Common myeloid progenitor, CD34-positive (primary cell): ENCODE measurements at regions not wholly inside any gene's neighbourhood (a gene's known extent, or its start where the extent isn't known, plus 50 kb on each side); places are given as distances from the start of the nearest gene placed in this dataset.

ENCODE experiments used
- CTCF ChIA-PET: fragments of 350-600 bp; sonication (Branson Sonifier 250); formaldehyde crosslinking; loops from one replicate; lab custom pipeline; 2021; ENCODE audit warnings: antibody characterized with exemption; lab: Charles Lee
- POLR2A ChIA-PET: fragments of 350-600 bp; sonication (Branson Sonifier 250); formaldehyde crosslinking; loops from one replicate; lab custom pipeline; 2021; ENCODE audit warnings: antibody characterized with exemption; lab: Charles Lee
- DNase-seq, 3 donors: peaks; one replicate each; pipeline versions ENCODE4 v3.0.0 to v3.0.0-alpha.2; 2013
- H3K27ac ChIP-seq, 2 experiments: 1 replicate in 1 of 2; 2 replicates in 1 of 2; pipeline ENCODE4 v1.7.0; 2013; ENCODE audit warnings: inconsistent platforms in 2 of 2, low read length in 2 of 2, mild to moderate bottlenecking in 2 of 2, low read depth in 1 of 2, moderate library complexity in 1 of 2; ENCODE audit not compliant: severe bottlenecking in 2 of 2, insufficient read depth in 1 of 2, poor library complexity in 1 of 2
- H3K27me3 ChIP-seq, 5 experiments: replicated peaks in 2 of 5; 1 replicate in 3 of 5; 2 replicates in 2 of 5; pipeline versions ENCODE4 v1.6.1 to v1.7.0; 2013; ENCODE audit warnings: low read length in 4 of 5, mild to moderate bottlenecking in 2 of 5, moderate library complexity in 2 of 5, inconsistent platforms in 1 of 5; ENCODE audit not compliant: insufficient read depth in 5 of 5, control insufficient read depth in 4 of 5
- H3K36me3 ChIP-seq, 4 experiments: 1 replicate in 2 of 4; 2 replicates in 2 of 4; pipeline versions ENCODE4 v1.6.1 to v1.7.0; 2013; ENCODE audit warnings: low read length in 3 of 4, control low read depth in 1 of 4, mild to moderate bottlenecking in 1 of 4; ENCODE audit not compliant: control insufficient read depth in 4 of 4, insufficient read depth in 4 of 4
- H3K4me1 ChIP-seq, 4 experiments: 1 replicate in 3 of 4; 2 replicates in 1 of 4; pipeline versions ENCODE4 v1.6.1 to v1.7.1; 2013; ENCODE audit warnings: low read length in 3 of 4, mild to moderate bottlenecking in 3 of 4, control low read depth in 1 of 4, inconsistent platforms in 1 of 4, moderate library complexity in 1 of 4; ENCODE audit not compliant: control insufficient read depth in 4 of 4, insufficient read depth in 4 of 4; ENCODE audit errors: control extremely low read depth in 1 of 4
- H3K4me3 ChIP-seq, 7 experiments: 1 replicate in 4 of 7; 2 replicates in 3 of 7; pipeline versions ENCODE4 v1.5.1 to v1.7.0; 2013; ENCODE audit warnings: mild to moderate bottlenecking in 7 of 7, low read length in 6 of 7, moderate library complexity in 6 of 7, inconsistent platforms in 2 of 7, low read depth in 2 of 7, control low read depth in 1 of 7; ENCODE audit not compliant: insufficient read depth in 4 of 7, control insufficient read depth in 1 of 7; ENCODE audit errors: extremely low read depth in 1 of 7
- H3K9me3 ChIP-seq, 5 experiments: 1 replicate in 4 of 5; 2 replicates in 1 of 5; pipeline versions ENCODE4 v1.6.1 to v1.7.1; 2013; ENCODE audit warnings: low read length in 4 of 5, mild to moderate bottlenecking in 2 of 5, inconsistent platforms in 1 of 5, low read depth in 1 of 5, moderate library complexity in 1 of 5; ENCODE audit not compliant: control insufficient read depth in 4 of 5, insufficient read depth in 2 of 5; ENCODE audit errors: control extremely low read depth in 1 of 5
- WGBS: methylation state at CpG from one replicate; pipeline ENCODE4 v1.1.5; 2013; ENCODE audit not compliant: insufficient coverage; 5-methylcytosine and 5-hydroxymethylcytosine counted together

- no peaks in the 10 kb centered on the region for H3K9me3 ChIP-seq
- WGBS, result 78% methylated on average over 5 of the region's 5 CpGs
- POLR2A ChIA-PET, result no interaction called here
- no peaks in the 10 kb centered on the region for H3K27me3 ChIP-seq
- no peak overlapping the region for H3K27ac ChIP-seq
- no peaks in the 10 kb centered on the region for H3K36me3 ChIP-seq
- no peak for DNase-seq
- CTCF ChIA-PET, result no interaction called here
- H3K4me1 ChIP-seq, result no peaks in the 10 kb centered on the region
- H3K4me3 ChIP-seq, result no peak overlapping the region
Observed at GRCh38 chr3:87575550-87575949, 299.2 kb upstream of the POU1F1 start.

- Histone ChIP-seq H3K36me3 (no peaks in the 10 kb centered on the region), H3K27ac (no peak overlapping the region), H3K4me1 (no peaks in the 10 kb centered on the region), H3K4me3 (no peak overlapping the region), H3K9me3 (no peaks in the 10 kb centered on the region), H3K27me3 (no peaks in the 10 kb centered on the region)
- CTCF ChIA-PET, result no interaction called here
- POLR2A ChIA-PET, result no interaction called here
- 100% methylated on average over 2 of the region's 5 CpGs for WGBS
- DNase-seq, result no peak
Observed at GRCh38 chr3:87568331-87568730, 291.9 kb upstream of the POU1F1 start.

- H3K27ac ChIP-seq, result no peak overlapping the region
- H3K9me3 ChIP-seq, result no peaks in the 10 kb centered on the region
- H3K27me3 ChIP-seq, result no peaks in the 10 kb centered on the region
- H3K36me3 ChIP-seq, result no peaks in the 10 kb centered on the region
- ChIA-PET CTCF (no interaction called here), POLR2A (no interaction called here)
- no peak for DNase-seq
- no peak overlapping the region for H3K4me3 ChIP-seq
- WGBS, result no CpG with 5 or more reads among the region's 1 CpG
- H3K4me1 ChIP-seq, result no peaks in the 10 kb centered on the region
Observed at GRCh38 chr3:87564438-87564837, 288.1 kb upstream of the POU1F1 start.

GRCh38 chr3:87563712-87564111 is 287.3 kb upstream of the POU1F1 start:
- Histone ChIP-seq H3K4me3 (no peak overlapping the region), H3K27me3 (no peaks in the 10 kb centered on the region), H3K36me3 (no peaks in the 10 kb centered on the region), H3K27ac (no peak overlapping the region), H3K4me1 (no peaks in the 10 kb centered on the region), H3K9me3 (no peaks in the 10 kb centered on the region)
- DNase-seq, result no peak
- CTCF ChIA-PET, result no interaction called here
- POLR2A ChIA-PET, result no interaction called here
- WGBS, result no CpG with 5 or more reads among the region's 4 CpGs

- WGBS, result 80% methylated on average over 1 of the region's 3 CpGs
- CTCF ChIA-PET, result no interaction called here
Observed at GRCh38 chr3:87558492-87558891, 282.1 kb upstream of the POU1F1 start.

GRCh38 chr3:87555290-87555689 is 278.9 kb upstream of the POU1F1 start:
- DNase-seq, result no peak
- ChIA-PET CTCF (no interaction called here), POLR2A (no interaction called here)
- WGBS, result no CpG with 5 or more reads among the region's 1 CpG
- Histone ChIP-seq H3K4me3 (no peak overlapping the region), H3K4me1 (no peaks in the 10 kb centered on the region), H3K27me3 (no peaks in the 10 kb centered on the region), H3K9me3 (no peaks in the 10 kb centered on the region), H3K36me3 (no peaks in the 10 kb centered on the region), H3K27ac (no peak overlapping the region)

More at GRCh38 chr3:87558492-87558891, 282.1 kb upstream of the POU1F1 start:
- Histone ChIP-seq H3K4me1 (no peaks in the 10 kb centered on the region), H3K36me3 (no peaks in the 10 kb centered on the region), H3K27me3 (no peaks in the 10 kb centered on the region), H3K27ac (no peak overlapping the region), H3K9me3 (no peaks in the 10 kb centered on the region), H3K4me3 (no peak overlapping the region)
- POLR2A ChIA-PET, result no interaction called here
- DNase-seq, result no peak

- POLR2A ChIA-PET, result no interaction called here
- no peak for DNase-seq
Observed at GRCh38 chr3:87553058-87553457, 276.7 kb upstream of the POU1F1 start.

More at GRCh38 chr3:87553058-87553457, 276.7 kb upstream of the POU1F1 start:
- no CpG with 5 or more reads among the region's 3 CpGs for WGBS
- Histone ChIP-seq H3K9me3 (no peaks in the 10 kb centered on the region), H3K4me1 (no peaks in the 10 kb centered on the region), H3K27me3 (no peaks in the 10 kb centered on the region), H3K36me3 (no peaks in the 10 kb centered on the region), H3K27ac (no peak overlapping the region), H3K4me3 (no peak overlapping the region)
- CTCF ChIA-PET, result no interaction called here
